Hematopoietic multipotent progenitor cell treated with erythropoietin and hydrocortisone succinate and interleukin-3 and kit ligand, for 17 days (in vitro differentiated cells): ENCODE measurements at regions not wholly inside any gene's neighbourhood (a gene's known extent, or its start where the extent isn't known, plus 50 kb on each side); places are given as distances from the start of the nearest gene placed in this dataset.
"Not testable (repeated sequence)": the region's sequence is repeated elsewhere in the genome, so short reads cannot be mapped to it uniquely, and the experiment has no call there.

ENCODE experiments used
- DNase-seq: peaks from one replicate; pipeline ENCODE4 v3.0.0-alpha.2; 2015; ENCODE audit warnings: low spot score

DNA sequence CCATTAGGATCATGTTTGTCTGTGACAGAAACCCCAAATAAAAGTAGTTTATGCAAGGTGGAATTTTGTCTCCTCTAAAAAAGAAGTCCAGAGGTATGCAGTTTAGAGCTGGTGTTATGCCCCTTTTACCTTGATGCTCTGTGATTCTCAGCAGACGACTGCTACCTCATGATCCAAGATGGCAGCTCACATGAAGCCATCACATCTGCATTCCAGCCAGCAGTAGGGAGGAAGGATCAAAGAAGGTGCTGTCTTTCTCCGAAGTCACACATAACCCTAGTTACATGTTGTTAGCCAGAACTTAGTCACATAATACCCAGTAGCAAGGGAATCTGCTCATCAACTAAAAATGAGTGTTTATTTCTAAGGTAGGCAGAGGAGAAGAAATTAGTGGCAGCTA is 135.7 kb upstream of the HS3ST2 start:
- DNase-seq = no peak

DNA sequence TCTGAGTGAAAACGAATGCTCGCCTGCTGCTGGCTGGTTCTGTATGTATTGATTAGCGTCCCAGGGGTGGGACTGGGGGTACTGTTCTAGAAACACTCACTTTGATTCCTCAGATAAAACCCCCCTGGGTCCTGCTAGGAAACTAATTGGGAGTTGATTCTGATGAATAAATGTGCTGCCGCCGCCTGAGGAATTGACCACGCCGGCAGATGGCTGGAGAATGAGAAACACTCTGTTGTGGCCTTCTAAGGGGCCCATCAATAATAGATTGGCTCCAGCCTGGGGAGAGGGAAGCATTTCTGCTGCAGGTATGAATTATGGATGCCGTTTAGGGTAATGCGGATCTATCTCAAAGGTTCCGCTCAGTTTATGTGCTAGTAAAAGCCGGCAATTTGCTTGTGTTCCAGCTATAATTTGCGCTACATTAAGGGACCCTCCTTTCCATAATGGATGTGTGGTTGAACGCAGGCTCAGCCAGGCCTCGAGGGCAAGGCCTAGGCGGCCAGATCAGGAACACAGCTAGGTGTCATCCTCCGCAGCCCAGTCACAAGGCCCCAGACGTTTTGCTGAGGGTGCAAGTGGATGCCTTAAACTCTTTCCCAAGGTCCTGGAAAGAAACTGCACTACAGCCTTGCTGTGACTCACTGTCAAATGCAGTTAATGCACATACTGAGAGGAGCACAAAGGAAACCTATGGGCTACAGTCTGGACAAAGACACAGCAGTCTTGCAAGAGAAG is 132.2 kb upstream of the HS3ST2 start:
- DNase-seq = no peak

DNA sequence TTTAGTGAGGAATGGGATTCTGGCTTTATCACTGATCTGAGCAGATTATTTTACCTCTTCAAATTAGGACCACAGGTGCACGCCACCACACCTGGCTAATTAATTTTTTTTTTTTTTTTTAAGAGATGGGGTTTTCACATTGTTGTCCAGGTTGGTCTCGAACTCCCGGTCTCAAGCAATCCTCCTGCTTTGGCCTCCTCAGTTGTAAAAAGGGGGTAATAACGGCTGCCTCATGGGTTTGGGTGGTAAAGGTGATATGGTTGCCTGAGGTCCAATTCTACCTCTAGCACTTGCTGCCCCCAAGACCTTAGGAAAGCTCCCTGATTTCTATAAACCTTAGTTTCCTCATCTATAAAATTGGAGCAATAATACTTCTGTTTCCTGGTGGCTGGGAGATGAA is 130.7 kb upstream of the HS3ST2 start:
- DNase-seq = no peak

DNA sequence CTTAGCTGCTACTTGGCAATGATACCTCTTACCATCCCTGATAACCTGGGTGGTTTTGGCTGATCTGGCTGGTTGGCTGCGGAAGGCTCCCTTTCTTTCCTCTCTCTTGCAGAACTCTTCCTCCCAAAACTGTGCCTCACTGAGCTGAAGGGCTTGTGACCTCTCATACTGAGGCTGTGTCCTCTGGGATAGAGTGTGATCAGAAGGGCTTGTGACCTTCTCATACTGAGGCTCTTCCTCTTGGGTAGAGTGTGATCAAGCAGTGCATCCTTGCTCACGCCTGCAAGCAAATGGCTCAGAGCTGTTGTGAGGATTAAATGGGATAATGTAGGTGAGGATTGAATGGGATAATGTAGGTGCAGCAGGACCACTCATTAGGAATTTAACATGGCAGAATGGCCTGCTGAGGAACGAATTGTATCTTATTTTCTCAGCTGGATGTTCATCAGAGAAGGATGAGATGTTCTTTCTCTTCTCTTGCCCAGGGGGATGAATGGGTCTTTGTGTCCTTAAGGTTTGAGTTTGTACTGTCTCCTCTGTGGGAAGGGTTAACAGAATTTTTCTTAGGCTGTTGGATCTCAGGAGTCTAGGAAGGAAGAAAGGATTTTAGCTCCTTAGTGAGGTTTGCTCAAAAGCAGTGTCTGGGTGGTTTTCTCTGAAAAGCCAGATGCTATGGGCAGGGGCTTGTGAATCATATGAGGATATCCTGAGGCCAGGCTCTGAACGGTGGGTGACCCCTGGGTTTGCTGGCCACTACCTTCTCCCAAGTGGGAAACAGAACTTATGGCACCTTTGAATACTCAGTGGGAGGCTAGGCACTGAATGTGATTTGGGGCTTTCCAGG is 130.0 kb upstream of the HS3ST2 start:
- DNase-seq = no peak

DNA sequence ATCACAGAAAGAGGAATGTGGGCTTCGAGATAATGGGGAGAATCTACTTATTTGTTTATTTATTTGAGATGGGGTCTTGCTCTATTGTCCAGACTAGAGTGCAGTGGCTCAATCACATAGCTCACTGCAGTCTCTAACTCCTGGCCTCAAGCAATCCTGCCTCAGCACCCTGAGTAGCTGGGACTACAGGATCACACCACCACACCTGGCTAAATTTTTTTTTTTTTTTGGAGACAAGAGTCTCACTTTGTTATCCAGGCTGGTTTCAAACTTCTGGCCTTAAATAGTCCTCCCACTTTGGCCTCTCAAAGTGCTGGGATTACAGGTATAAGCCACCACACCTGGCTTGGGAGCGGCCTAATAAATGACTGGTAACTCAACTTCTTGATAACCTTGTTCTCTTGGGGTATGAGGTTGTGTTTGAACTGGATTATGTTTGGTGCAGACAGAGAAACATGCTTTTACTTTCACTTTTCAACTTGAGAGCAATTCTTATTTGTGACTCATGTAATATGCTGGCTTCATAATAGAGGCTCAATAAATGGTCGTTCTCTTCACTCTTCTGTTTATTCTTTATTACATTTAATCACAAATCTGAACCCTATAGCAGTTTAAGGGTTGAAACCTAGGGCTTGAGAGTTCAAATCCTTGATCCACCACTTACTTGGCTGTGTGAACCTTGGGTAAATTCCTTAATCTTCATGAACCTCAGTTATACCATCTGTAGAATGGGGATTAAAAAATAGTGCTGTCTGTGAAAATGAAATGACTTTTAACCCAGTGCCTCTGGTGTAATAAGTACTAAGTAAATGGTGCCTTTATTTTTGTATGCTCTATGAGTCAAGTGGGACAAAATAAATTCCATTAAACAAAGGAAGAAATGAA is 129.1 kb upstream of the HS3ST2 start:
- no peak for DNase-seq

DNA sequence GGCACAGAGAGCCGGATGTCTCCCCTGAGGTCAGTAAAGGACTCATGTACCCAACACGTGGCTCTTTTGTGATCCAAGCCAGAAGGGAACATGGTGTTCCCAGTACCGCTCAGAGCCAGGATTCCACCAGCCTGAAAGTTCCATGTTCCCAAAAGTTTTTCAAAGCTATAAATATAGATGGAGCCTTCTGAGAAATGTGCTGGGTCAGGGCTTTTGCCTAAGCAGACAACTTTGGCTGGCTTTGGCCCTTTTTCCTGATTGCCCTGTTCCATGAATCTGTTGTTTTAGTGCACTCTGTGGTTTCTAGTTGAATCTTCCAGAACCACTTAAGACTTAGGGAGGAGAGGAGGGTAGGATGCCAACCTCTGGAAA is 128.5 kb upstream of the HS3ST2 start:
- no peak for DNase-seq

DNA sequence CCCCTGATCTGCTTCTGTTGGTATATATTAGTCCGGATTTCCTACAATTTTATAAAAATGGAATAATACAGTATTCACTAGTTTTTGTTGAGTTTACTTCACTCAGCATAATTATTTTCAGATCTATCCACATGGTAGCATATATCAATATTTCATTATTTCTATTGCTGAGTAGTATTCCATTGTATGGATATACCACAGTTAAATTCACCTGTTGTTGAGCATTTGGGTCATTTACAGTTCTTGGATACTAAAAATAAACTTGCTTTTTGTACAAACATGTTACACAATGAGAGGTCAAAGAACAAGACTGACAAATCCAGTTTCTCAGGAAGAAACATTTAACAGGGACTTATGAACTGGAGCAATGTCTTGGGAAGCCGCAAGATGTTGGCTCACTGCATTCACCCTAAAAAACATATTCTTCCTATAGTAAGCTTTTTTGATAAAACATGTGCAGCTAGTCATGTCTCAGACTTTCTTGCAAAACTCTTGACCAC is 126.9 kb upstream of the HS3ST2 start:
- no peak for DNase-seq

DNA sequence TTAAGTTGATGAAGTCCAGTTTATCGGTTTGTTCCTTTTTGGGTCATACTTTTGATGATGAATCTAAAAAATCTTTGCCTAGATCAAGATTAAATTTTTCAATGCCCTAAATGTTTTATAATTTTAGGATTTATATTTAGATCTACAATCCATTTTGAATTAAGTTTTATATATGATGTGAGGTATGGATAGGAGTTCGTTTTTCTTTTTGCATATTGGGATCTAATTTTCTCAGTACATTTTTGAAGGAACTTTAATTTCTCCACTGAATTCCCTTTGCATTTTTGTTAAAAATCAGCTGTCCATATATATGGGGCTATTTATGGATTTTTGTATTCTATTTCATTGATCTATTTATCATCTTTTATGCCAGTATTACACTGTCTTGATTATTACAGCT is 125.5 kb upstream of the HS3ST2 start:
- DNase-seq = no peak

DNA sequence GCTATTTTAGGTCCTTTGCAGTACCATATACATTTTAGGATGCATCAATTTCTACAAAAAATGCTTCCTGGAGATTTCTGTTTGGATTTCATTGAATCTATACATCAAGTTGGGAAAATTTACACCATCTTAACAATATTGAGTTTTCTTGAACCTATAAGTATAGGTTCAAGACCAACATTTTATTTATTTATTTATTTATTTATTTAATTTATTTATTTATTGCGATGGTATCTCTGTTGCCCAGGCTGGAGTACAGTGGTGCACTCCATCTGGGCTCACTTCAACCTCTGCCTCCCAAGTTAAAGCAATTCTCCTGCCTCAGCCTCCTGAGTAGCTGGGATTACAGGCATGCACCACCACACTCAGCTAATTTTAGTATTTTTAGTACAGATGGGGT is 125.0 kb upstream of the HS3ST2 start:
- DNase-seq = no peak

DNA sequence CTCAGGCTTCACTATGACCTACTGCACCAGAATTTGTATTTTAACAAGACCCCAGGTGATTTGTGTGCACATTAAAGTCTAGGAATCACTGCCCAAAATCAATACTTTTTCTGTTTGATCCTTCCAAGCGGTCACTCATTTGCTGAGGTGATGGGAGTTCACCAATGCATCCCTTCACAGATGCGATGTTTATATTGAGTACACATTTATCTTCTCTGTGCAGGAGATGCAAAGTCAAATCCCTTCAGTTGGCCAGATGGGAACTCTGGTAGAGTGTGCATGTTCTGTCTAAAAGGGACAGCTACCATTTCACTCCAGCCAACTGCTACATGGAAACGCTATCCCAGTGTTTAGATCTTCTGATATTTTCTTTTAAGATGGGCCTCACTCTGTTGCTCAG is 122.6 kb upstream of the HS3ST2 start:
- no peak for DNase-seq

DNA sequence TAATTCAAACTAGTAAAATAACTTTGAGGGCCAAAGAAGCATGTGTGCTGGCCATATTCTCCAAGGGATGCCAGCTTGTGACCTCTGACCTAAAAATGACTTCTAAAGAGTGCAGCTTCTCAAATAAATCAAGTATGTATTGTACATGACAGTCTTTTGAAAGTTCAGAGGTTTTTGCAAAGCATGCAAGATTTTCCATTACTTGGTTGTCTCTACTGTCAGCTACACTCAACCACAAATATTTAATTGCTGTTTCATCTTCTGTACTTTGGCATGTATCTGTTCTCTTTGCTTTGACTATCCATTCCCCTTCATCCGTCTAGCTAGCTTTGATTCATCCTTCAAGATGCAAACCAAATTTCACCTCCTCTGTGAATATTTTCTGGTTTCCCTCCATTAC is 121.9 kb upstream of the HS3ST2 start:
- no peak for DNase-seq

DNA sequence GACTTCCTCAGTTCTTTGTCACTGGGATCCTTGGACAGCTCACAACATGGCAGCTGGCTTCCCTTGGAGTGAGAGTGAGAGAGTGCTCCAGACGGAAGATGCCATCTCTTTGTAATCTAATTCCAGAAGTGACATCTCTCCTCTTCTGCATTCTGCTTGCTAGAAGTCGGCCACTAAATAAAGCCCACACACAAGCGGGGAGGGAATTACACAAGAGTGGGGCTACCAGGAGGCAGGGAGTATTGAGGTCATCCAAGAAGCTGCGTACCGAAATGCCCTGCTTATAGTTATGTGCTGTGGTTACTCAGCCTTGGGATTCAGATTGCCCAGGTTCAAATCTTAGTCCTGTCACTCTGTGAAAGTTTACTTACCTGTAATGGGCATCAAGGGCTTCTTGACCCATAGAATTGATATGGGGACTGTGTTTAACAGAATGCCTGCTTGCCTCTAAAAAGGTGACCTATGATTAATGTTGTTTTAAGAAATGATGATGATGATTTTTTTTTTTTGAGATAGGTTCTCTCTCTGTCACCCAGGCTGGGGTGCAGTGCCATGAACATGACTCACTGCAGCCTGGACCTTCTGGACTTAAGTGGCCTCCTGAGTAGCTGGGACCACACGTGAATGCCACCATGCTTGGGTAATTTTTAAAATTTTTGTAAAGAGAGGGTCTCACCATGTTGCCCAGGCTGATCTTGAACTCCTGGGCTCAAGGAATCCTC is 120.9 kb upstream of the HS3ST2 start:
- DNase-seq = no peak

DNA sequence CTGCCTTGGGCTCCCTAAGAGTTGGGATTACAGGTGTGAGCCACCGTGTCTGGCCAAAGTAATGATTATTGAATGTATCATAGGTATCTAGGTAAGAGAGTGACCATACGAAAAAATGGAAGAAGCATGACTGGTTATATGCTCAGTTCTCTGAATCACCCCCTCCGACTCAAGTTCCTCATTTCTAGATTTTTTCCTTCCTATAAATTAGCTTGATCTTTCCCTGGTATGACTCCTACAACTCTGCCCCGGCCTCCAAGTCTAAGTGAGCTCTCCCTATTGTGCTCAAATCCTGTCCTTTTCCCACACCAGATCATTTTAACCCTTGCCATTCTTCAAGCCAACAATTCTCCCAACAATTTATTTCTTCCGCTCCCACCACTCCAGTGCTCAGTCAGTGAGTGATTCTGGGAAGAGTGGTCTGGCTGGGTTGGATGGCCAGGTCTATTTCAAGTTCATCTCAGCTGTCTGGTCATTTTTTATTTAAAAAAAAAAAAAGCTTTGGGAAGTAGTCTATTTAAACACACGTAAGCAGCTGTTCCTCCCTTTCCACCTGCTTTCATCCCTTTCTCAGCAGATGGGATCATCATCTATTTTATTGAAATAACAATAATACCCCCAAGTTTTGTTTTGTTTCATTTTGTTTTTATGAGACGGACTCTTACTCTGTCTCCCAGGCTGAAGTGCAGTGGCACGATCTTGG is 120.2 kb upstream of the HS3ST2 start:
- no peak for DNase-seq

DNA sequence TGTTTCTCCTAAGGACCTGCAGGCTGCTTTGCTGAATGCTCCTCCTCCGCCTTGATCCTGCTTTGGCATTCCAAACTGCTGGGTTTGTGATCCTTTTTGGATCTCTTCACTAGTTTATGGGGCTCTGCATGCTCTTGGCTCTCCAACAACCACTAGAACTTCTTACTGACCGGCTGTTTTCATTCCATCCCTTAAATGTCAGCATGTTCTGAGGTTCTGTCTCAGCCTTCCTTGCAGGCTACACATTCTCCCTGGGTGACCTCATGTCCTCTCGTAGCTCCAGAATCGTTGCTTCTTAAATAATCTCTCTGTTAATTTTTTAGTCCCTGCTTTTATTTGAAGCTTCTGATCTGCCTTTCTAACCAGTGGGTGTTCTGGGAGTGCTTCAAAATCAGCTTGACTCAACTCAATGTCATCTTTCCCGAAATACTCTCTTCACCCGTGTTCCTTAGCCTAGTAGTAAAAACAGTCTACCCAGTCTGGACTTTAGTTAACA is 119.0 kb upstream of the HS3ST2 start:
- no peak for DNase-seq

DNA sequence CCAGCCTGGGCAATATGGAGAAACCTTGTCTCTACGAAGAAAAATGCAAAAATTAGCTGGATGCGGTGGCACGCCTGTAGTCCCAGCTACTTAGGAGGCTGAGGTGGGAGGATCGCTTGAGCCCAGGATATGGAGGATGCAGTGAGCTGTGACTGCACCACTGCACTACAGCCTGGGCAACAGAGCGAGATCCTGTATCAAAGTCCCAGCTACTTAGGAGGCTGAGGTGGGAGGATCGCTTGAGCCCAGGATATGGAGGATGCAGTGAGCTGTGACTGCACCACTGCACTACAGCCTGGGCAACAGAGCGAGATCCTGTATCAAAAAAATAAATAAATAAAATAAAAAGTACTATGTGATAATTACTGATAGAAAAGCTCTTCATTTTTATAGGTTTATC is 118.2 kb upstream of the HS3ST2 start:
- not testable (repeated sequence) for DNase-seq

DNA sequence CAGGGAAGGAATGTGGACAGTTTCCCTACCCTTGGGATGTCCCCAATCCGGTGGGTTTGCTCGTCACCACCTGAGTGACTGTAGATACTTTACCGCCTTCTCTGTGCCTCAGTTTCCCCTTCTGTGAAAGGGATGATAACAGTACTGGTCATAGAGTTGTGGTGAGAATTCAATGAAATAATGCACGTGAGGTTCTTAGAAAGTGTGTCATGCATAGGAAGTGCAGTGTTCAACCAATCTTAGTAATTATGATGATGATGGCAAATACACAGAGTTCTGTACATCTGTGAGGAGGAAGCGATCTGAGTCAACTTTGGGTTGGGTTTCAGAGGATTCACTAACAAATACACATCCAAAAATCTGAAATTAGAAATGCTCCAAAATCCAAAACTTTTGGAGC is 114.6 kb upstream of the HS3ST2 start:
- DNase-seq = no peak

DNA sequence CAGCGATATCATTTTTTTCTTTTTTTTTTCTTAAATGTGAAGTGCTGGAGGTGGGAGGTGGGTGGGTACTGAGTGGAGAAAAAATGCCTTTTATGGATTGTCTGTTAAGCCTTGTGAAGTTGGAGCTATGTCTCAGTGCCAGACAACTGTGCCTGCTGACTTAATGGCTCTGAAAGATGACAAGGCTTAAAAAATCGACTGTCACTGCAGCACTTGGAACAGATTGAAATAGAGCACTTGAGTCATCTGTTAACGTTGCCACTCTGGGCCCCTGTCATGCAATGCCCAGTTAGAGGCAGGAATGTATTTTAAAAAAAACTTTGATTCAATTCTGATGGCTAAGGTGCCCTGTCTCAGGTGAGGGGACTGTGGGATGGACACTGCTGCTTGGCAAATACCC is 108.2 kb upstream of the HS3ST2 start:
- DNase-seq = no peak

DNA sequence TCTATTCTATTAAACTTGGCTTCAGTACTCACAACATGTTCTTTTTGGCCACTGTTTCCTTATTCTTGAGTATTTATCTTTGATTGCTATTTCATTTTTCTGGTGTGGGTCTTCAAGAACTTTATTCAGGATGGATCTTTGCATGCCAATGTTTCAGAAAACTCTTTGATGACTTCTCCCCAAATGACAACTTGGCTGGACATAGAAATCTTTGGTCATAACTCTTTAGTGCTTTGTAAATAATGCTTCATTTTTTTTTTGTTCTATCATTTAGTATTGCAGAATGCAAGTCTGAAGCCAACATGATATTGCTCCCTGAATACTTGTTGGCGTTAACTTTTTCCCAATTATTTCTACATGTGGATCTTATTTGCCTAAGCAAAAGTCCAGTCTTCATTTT is 103.6 kb upstream of the HS3ST2 start:
- no peak for DNase-seq

DNA sequence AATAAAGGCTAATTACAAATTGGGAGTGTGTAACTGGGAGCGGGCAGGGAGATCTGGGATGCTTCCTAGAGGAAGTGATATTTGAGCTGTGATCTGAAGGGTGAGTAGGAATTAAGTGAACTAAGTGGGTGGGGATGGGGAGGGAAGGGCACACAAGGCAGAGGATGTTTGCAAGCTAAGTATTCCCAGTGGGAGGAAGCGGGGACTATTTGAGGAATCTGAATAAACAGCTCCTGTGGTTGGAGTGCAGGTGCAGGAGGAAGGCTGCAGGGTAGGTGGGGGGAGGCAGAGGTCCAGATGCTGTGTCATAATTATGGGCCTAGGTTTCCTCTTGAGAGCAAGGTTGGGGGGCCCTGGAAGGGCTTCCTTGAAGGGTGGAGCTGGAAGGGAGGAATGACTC is 102.1 kb upstream of the HS3ST2 start:
- no peak for DNase-seq

DNA sequence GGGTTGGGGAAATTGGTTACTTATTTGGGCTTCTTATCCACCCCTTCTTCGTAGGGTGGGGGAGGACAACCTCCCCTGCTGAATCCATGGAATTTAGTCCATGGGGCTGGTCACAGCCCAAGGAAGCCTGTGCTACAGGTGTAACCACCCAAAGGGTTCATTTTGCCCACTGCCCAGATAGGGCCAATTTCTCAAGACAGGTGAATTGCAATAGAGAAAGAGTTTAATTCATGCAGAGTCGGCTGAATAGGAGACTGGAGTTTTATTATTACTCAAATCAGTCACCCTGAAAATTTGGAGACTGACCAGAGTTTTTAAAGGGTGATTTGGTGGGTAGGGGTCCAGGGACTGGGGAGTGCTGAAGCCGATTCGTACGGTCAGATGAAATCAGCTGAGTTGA is 101.5 kb upstream of the HS3ST2 start:
- no peak for DNase-seq

DNA sequence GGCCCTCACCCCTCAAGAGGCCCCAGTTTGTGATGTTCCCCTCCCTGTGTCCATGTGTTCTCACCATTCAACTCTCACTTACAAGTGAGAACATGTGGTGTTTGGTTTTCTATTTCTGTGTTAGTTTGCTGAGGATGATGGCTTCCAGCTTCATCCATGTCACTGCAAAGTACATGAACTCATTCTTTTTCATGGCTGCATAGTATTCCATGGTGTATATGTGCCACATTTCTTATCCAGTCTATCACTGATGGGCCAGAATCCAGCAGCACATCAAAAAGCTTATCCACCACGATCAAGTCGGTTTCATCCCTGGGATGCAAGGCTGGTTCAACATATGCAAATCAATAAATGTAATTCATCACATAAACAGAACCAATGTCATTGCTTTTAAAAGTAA is 95.4 kb upstream of the HS3ST2 start:
- DNase-seq = not testable (repeated sequence)
